ENCODE measurements at regions not wholly inside any gene's neighbourhood (a gene's known extent, or its start where the extent isn't known, plus 50 kb on each side); places are given as distances from the start of the nearest gene placed in this dataset.

GRCh38 chr3:187955587-187955952 is 198.4 kb upstream of the LPP start:
- TF ChIP-seq CTCF (IDR thresholded peaks at IDR 0.05) (no peak), POLR2A (IDR thresholded peaks at IDR 0.05) (no peak)

All from thyroid gland (tissue), 4 donors.